ENCODE measurements at regions not wholly inside any gene's neighbourhood (a gene's known extent, or its start where the extent isn't known, plus 50 kb on each side); places are given as distances from the start of the nearest gene placed in this dataset.
"Not testable (repeated sequence)": the region's sequence is repeated elsewhere in the genome, so short reads cannot be mapped to it uniquely, and the experiment has no call there.

DNA sequence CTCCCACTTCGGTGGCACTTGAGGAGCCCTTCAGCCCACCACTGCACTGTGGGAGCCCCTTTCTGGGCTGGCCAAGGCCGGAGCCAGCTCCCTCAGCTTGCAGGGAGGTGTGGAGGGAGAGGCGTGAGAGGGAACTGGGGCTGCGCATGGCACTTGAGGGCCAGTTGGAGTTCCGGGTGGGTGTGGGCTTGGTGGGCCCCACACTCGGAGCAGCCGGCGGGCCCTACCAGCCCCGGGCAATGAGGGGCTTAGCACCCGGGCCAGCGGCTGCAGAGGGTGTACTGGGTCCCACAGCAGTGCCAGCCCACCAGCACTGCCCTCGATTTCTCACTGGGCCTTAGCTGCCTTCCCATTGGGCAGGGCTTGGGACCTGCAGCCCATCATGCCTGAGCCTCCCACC lies 78.8 kb upstream of the TRPC7 start:
- TF ChIP-seq EZH2 (optimal IDR thresholded peaks at IDR 0.05; ENCODE audit: low read depth, low read length) = not testable (repeated sequence)
- TF ChIP-seq, protein P1, sequence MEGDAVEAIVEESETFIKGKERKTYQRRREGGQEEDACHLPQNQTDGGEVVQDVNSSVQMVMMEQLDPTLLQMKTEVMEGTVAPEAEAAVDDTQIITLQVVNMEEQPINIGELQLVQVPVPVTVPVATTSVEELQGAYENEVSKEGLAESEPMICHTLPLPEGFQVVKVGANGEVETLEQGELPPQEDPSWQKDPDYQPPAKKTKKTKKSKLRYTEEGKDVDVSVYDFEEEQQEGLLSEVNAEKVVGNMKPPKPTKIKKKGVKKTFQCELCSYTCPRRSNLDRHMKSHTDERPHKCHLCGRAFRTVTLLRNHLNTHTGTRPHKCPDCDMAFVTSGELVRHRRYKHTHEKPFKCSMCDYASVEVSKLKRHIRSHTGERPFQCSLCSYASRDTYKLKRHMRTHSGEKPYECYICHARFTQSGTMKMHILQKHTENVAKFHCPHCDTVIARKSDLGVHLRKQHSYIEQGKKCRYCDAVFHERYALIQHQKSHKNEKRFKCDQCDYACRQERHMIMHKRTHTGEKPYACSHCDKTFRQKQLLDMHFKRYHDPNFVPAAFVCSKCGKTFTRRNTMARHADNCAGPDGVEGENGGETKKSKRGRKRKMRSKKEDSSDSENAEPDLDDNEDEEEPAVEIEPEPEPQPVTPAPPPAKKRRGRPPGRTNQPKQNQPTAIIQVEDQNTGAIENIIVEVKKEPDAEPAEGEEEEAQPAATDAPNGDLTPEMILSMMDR (IDR thresholded peaks at IDR 0.05; ENCODE audit: low read length) = not testable (repeated sequence)
